A673 (cell line): ENCODE measurements at regions not wholly inside any gene's neighbourhood (a gene's known extent, or its start where the extent isn't known, plus 50 kb on each side); places are given as distances from the start of the nearest gene placed in this dataset.

Source experiments
- BruUV-seq: library from RNA; stranded (reverse); fragments of 400-500 nt; replicated peaks from 2 replicates; lab custom pipeline; 2021; lab: Mats Ljungman, UMichigan
- CTCF ChIA-PET: fragments of 300-600 bp; sonication (Branson Sonifier 250); formaldehyde crosslinking; loops from one replicate; lab custom pipeline; 2022; ENCODE audit warnings: antibody characterized with exemption; lab: Charles Lee
- POLR2A ChIA-PET: fragments of 300-600 bp; sonication (Branson Sonifier 250); formaldehyde crosslinking; loops from one replicate; lab custom pipeline; 2022; ENCODE audit warnings: antibody characterized with exemption; ENCODE audit not compliant: low non-redundant PET; lab: Charles Lee
- DNase-seq: peaks from one replicate; pipeline ENCODE4 v3.0.0-alpha.2; 2015; ENCODE audit warnings: low spot score
- H3K27ac ChIP-seq: fragments of 200-600 bp; sonication (generic); 2 replicates; pipeline ENCODE4 v1.5.1; 2016; ENCODE audit warnings: mixed run types, low read depth, mild to moderate bottlenecking, mixed read lengths, antibody characterized with exemption, low read length; ENCODE audit not compliant: poor library complexity, severe bottlenecking
- H3K27me3 ChIP-seq: fragments of 200-600 bp; sonication (generic); replicated peaks from 2 replicates; pipeline ENCODE4 v1.6.1; 2017; ENCODE audit warnings: mixed run types, low read depth, mild to moderate bottlenecking, mixed read lengths, antibody characterized with exemption, low read length; ENCODE audit not compliant: insufficient read depth, poor library complexity
- H3K36me3 ChIP-seq: fragments of 200-600 bp; sonication (generic); 2 replicates; pipeline ENCODE4 v1.6.1; 2016; ENCODE audit warnings: mixed run types, mild to moderate bottlenecking, mixed read lengths, antibody characterized with exemption, low read length; ENCODE audit not compliant: insufficient read depth, poor library complexity, severe bottlenecking
- H3K4me1 ChIP-seq: fragments of 200-600 bp; sonication (generic); 2 replicates; pipeline ENCODE4 v1.6.1; 2017; ENCODE audit warnings: mixed run types, mild to moderate bottlenecking, mixed read lengths, antibody characterized with exemption, low read length; ENCODE audit not compliant: insufficient read depth, poor library complexity, severe bottlenecking
- H3K4me3 ChIP-seq: fragments of 200-600 bp; sonication (generic); 2 replicates; pipeline ENCODE4 v1.5.1; 2016; ENCODE audit warnings: low read depth, mixed run types, mild to moderate bottlenecking, mixed read lengths, low read length; ENCODE audit not compliant: poor library complexity, severe bottlenecking
- H3K9me3 ChIP-seq: fragments of 200-600 bp; sonication (generic); 2 replicates; pipeline ENCODE4 v1.6.1; 2016; ENCODE audit warnings: mixed run types, low read depth, mild to moderate bottlenecking, mixed read lengths, antibody characterized with exemption, low read length; ENCODE audit not compliant: poor library complexity, severe bottlenecking
- CTCF ChIP-seq: fragments of 300-800, 200-600 bp; sonication (generic); conservative IDR thresholded peaks from 2 replicates; pipeline ENCODE4 v1.5.1; 2017; ENCODE audit warnings: low read depth, mild to moderate bottlenecking, antibody characterized with exemption, low read length, moderate library complexity, mixed read lengths
- EZH2 ChIP-seq: fragments of 200-600 bp; sonication (generic); IDR thresholded peaks from 2 replicates; pipeline ENCODE4 v1.6.1; 2017; ENCODE audit warnings: borderline replicate concordance, low read depth, mild to moderate bottlenecking, mixed read lengths, antibody characterized with exemption, low read length; ENCODE audit not compliant: poor library complexity, severe bottlenecking
- intact Hi-C: fragments of 100-400 bp; cut with micrococcal nuclease; formaldehyde crosslinking; loops from one replicate; pipeline ENCODE4 v1.10.0; 2022; ENCODE audit not compliant: unreplicated experiment

- Histone ChIP-seq H3K4me3 (no peak overlapping the region), H3K4me1 (no peaks in the 10 kb centered on the region), H3K27ac (no peak overlapping the region), H3K27me3 (no peaks in the 10 kb centered on the region), H3K36me3 (no peaks in the 10 kb centered on the region), H3K9me3 (no peaks in the 10 kb centered on the region)
- no peak for DNase-seq
- intact Hi-C loops = no loop called here
- TF ChIP-seq CTCF (no peak), EZH2 (no peak)
- ChIA-PET CTCF (no interaction called here), POLR2A (no interaction called here)
- no TSS peak for BruUV-seq
These were observed 124.9 kb downstream of the CBLL2 start for GRCh38 chrX:22397566-22397965.

- POLR2A ChIA-PET = no interaction called here
- no peaks in the 10 kb centered on the region for H3K4me1 ChIP-seq
- no peak overlapping the region for H3K27ac ChIP-seq
- intact Hi-C loops = no loop called here
- TF ChIP-seq EZH2 (no peak), CTCF (no peak)
- CTCF ChIA-PET = no interaction called here
- no peak overlapping the region for H3K4me3 ChIP-seq
- DNase-seq = no peak
- no peaks in the 10 kb centered on the region for H3K9me3 ChIP-seq
- no peaks in the 10 kb centered on the region for H3K36me3 ChIP-seq
- no peaks in the 10 kb centered on the region for H3K27me3 ChIP-seq
- BruUV-seq = no TSS peak
These were observed 126.9 kb downstream of the CBLL2 start for GRCh38 chrX:22399437-22400192.

GRCh38 chrX:22404297-22404696 lies 131.6 kb downstream of the CBLL2 start:
- ChIA-PET POLR2A (no interaction called here), CTCF (no interaction called here)
- no peaks in the 10 kb centered on the region for H3K27me3 ChIP-seq
- no peaks in the 10 kb centered on the region for H3K4me1 ChIP-seq
- no peaks in the 10 kb centered on the region for H3K9me3 ChIP-seq
- DNase-seq = no peak
- TF ChIP-seq EZH2 (no peak), CTCF (no peak)
- H3K4me3 ChIP-seq = no peak overlapping the region
- no peak overlapping the region for H3K27ac ChIP-seq
- H3K36me3 ChIP-seq = no peaks in the 10 kb centered on the region
- intact Hi-C loops = no loop called here
- BruUV-seq = no TSS peak
